ENCODE measurements at regions not wholly inside any gene's neighbourhood (a gene's known extent, or its start where the extent isn't known, plus 50 kb on each side); places are given as distances from the start of the nearest gene placed in this dataset.
"Not testable (repeated sequence)": the region's sequence is repeated elsewhere in the genome, so short reads cannot be mapped to it uniquely, and the experiment has no call there.

DNA sequence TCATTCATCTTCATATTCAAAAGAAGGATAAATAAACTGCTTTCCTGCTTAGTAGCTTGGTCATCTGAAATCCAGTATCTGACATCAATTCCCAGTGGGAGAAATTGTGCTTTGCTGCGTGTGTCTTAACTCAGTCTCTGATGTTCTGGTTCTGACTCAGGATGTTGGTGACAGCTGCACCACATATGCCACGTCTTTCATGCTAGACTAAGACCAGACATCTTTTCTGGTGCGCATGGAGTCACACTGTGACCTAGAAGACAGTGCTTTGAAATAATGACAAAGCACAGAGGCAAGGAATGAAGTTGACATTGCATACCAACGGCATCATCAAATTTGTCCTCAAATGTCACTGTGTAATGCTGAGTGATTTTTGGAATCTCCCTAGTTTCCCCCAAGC is 308.8 kb upstream of the PLGLB1 start:
- POLR2A ChIA-PET; H3K27ac ChIP-seq; H3K4me3 ChIP-seq; DNase-seq (ENCODE audit: low read depth in 1 of 2, low spot score in 1 of 2); H3K9me3 ChIP-seq; CTCF ChIA-PET; H3K4me2 ChIP-seq; ATAC-seq; H3K4me1 ChIP-seq; FAIRE-seq: not testable (repeated sequence)
- 44% methylated on average over 1 of the region's 4 CpGs for WGBS (ENCODE audit: missing lambda C conversion rate)

- WGBS (ENCODE audit: missing lambda C conversion rate) = 92% methylated on average over 3 of the region's 6 CpGs
- peak; percentile 24 to 54; a peak in 1 of 6 replicates for ATAC-seq
- H3K9me3 ChIP-seq; H3K4me1 ChIP-seq; H3K27ac ChIP-seq; POLR2A ChIA-PET; H3K4me3 ChIP-seq; DNase-seq (ENCODE audit: low read depth in 1 of 2, low spot score in 1 of 2); FAIRE-seq; H3K4me2 ChIP-seq; CTCF ChIA-PET: not testable (repeated sequence)
Observed at GRCh38 chr2:87331940-87332583, 310.4 kb upstream of the PLGLB1 start.

DNA sequence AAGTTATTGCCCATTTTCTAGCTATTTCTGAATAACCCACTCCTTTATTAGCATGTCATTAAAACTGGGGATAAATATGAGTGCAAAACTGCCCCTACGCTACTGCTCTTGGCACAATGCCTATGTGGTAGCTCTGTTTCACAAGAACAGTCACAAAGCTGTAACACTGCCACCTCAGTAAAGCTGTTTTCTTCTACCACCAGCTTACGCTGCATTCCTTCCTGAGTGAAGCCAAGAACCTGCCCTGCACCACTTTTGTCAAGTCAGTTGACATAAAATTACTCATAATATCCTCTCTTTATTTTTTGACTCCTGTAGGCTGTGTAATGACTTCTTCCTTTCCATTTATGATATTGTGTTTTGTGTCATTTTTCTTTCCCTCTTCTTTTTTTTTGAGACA is 313.2 kb upstream of the PLGLB1 start:
- CTCF ChIA-PET; H3K4me3 ChIP-seq; H3K27ac ChIP-seq; H3K9me3 ChIP-seq; H3K4me1 ChIP-seq; ATAC-seq; DNase-seq (ENCODE audit: low read depth in 1 of 2, low spot score in 1 of 2); H3K4me2 ChIP-seq; POLR2A ChIA-PET; FAIRE-seq: not testable (repeated sequence)
- 88% methylated on average over 2 of the region's 2 CpGs for WGBS (ENCODE audit: missing lambda C conversion rate)

DNA sequence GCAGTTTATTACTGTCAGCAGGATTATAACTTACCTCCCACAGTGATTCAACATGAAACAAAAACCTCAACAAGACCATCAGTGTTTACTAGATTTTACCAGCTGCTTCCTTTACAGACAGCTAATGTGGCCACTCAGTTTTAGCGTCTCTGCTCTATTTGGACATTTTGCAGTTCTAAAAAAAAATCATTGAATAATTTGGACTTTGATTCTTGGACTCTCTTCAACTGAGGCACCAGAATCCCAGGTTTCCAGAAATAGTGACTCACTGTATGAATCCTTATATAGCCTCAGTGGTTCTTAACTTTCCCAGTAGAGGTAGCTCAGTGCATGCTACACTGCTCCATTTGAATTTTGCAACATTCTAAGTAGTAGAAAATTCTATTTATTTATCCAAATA is 317.4 kb upstream of the PLGLB1 start:
- WGBS (ENCODE audit: missing lambda C conversion rate) = 3% methylated on average over 1 of the region's 1 CpG
- H3K4me1 ChIP-seq; POLR2A ChIA-PET; H3K9me3 ChIP-seq; DNase-seq (ENCODE audit: low read depth in 1 of 2, low spot score in 1 of 2); H3K4me3 ChIP-seq; H3K27ac ChIP-seq; CTCF ChIA-PET; FAIRE-seq: not testable (repeated sequence)
- peak; percentile 56 to 76; a peak in 4 of 6 replicates for ATAC-seq
- H3K4me2 ChIP-seq = 0 out of 3 replicates have a peak overlapping the region, but pooled peaks have one; percentile 12

DNA sequence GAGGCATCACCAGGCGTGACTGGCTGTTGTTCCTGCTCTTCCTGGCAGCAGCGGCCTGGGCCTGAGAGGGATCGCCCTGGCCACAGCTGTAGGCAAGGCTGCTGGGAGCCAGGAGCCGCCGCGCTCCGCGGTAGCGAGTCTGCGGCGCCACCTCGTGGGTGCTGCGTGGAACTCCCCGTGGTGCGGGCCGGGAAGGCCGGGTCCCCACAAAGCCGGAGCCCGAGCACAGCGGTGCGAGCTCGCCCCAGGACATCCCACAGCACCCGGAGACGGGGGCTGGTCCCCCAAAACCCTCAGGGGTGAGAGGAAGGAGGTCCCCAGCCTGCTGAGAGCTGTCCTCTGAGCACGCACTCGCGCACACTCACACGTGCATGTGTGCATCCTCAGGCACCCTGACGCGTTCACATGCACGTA is 320.0 kb upstream of the PLGLB1 start:
- peak; percentile 44 to 90; a peak in 4 of 6 replicates for ATAC-seq
- H3K4me3 ChIP-seq, CTCF ChIA-PET, H3K9me3 ChIP-seq, H3K4me1 ChIP-seq, FAIRE-seq, POLR2A ChIA-PET: not testable (repeated sequence)
- DNase-seq (ENCODE audit: low read depth in 1 of 2, low spot score in 1 of 2) = peak in 1 of 2 experiments; percentile 68
- peak overlapping the region; percentile 46 to 76; a peak in 5 of 6 replicates for H3K27ac ChIP-seq
- TF ChIP-seq SMC3 (IDR thresholded peaks at IDR 0.05) (peak; percentile 91), RAD21 (conservative IDR thresholded peaks at IDR 0.05 in 1 of 2, IDR thresholded peaks at IDR 0.05 in 1 of 2) (peak; percentile 69 to 87), CTCF (IDR thresholded peaks at IDR 0.05) (peak; percentile 65)
- H3K4me2 ChIP-seq = peak overlapping the region; percentile 68
- WGBS (ENCODE audit: missing lambda C conversion rate) = 30% methylated on average over 20 of the region's 31 CpGs

DNA sequence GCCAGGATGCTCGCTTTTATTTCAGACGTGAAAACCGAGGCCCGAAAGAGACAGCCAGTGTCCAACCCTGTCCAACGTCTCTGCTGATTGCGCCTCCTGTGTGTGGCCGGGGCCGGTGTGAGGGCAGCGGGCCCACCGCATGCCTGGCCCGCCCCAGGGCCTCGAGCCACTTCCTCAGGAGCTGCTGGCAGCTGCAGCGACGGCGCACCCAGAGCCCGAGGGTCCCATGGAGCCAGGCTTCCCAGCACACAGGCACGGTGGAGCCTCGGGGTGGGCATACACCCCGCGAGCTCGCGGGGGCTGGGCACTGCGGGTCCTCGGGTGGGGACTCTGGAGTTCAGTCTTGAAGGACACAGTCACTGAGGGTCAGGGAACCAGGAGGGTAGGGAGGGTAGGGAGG is 320.5 kb upstream of the PLGLB1 start:
- WGBS (ENCODE audit: missing lambda C conversion rate) = 85% methylated on average over 7 of the region's 24 CpGs
- DNase-seq (ENCODE audit: low read depth in 1 of 2, low spot score in 1 of 2); POLR2A ChIA-PET; FAIRE-seq; H3K9me3 ChIP-seq; ATAC-seq; H3K4me1 ChIP-seq; CTCF ChIA-PET; H3K4me3 ChIP-seq: not testable (repeated sequence)
- Histone ChIP-seq H3K27ac (peak overlapping the region in 1 of 2 experiments; percentile 76; a peak in 2 of 6 replicates), H3K4me2 (peak overlapping the region; percentile 68; the same call in 1 of the 3 replicates)

DNA sequence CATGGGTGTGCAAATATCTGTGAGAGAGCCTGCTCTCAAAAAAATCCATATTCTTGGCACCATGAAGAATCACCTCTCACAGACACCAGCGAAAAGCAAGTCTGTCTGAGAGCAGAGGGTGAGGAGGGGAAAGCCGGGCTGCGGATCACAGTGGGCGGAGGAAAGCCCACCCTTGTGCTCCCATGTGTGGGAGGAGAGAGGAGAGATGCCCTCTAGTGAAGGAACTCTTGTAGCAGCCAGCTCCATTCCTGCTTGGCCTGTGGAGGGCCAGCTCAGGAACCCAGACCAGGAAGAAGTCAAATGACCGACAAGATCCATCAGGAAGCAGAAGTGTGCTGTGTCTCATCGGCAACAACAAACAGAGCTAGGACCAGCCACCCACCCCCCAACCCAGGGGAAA is 321.7 kb upstream of the PLGLB1 start:
- 58% methylated on average over 6 of the region's 6 CpGs for WGBS (ENCODE audit: missing lambda C conversion rate)
- POLR2A ChIA-PET, ATAC-seq, H3K4me1 ChIP-seq, CTCF ChIA-PET, H3K9me3 ChIP-seq, FAIRE-seq, H3K4me3 ChIP-seq, H3K4me2 ChIP-seq: not testable (repeated sequence)
- TF ChIP-seq RAD21 (conservative IDR thresholded peaks at IDR 0.05 in 1 of 2, IDR thresholded peaks at IDR 0.05 in 1 of 2) = 0 out of 5 replicates have a peak, but pooled peaks of 1 of the 2 experiments have one; percentile 8
- DNase-seq (ENCODE audit: low read depth in 1 of 2, low spot score in 1 of 2) = peak in 1 of 2 experiments; percentile 32
- peak overlapping the region in 1 of 2 experiments; percentile 52; a peak in 1 of 6 replicates for H3K27ac ChIP-seq

DNA sequence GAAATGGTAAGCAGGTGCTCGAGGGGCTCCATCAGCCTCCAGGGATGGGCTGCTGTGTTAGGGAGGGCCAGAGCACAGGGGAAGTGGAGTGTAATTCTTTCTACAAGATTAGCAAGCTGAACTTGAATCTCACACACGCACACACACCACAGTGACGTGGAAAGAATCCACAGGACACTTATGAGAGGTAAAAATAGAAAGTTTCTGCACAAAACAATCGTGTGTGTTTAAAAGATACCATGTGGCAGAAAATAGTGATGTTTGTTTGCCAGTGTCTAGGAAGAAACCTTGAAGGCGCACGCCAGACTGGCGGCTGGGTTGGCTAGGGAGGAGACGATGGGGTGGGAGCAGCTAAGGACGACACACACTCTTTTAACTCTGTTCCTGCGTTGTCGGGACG is 323.6 kb upstream of the PLGLB1 start:
- POLR2A ChIA-PET; FAIRE-seq; H3K9me3 ChIP-seq; DNase-seq (ENCODE audit: low read depth in 1 of 2, low spot score in 1 of 2); CTCF ChIA-PET; H3K4me2 ChIP-seq; H3K4me1 ChIP-seq; H3K4me3 ChIP-seq; ATAC-seq; H3K27ac ChIP-seq: not testable (repeated sequence)
- WGBS (ENCODE audit: missing lambda C conversion rate) = 81% methylated on average over 11 of the region's 12 CpGs

- H3K9me3 ChIP-seq; H3K4me1 ChIP-seq; POLR2A ChIA-PET; H3K27ac ChIP-seq; H3K4me3 ChIP-seq; DNase-seq (ENCODE audit: low read depth in 1 of 2, low spot score in 1 of 2); H3K4me2 ChIP-seq; CTCF ChIA-PET; FAIRE-seq; ATAC-seq: not testable (repeated sequence)
- 82% methylated on average over 27 of the region's 56 CpGs for WGBS (ENCODE audit: missing lambda C conversion rate)
Observed at GRCh38 chr2:87348556-87348955, 326.9 kb upstream of the PLGLB1 start.

DNA sequence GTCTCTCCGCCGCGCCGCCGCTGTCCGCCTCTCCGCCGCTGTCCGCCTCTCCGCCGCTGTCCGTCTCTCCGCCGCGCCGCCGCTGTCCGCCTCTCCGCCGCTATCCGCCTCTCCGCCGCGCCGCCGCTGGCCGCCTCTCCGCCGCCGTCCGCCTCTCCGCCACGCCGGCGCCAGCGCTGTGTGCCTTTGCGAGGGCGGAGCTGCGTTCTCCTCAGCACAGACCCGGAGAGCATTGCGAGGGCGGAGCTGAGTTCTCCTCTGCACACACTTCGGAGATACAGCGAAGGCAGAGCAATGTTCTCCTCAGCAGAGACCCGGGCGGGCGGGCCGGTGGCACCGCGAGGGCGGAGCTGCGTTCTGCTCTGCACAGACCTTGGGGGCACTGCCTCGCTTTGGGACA is 327.4 kb upstream of the PLGLB1 start:
- FAIRE-seq; DNase-seq (ENCODE audit: low read depth in 1 of 2, low spot score in 1 of 2); H3K4me2 ChIP-seq; H3K4me3 ChIP-seq; H3K27ac ChIP-seq; POLR2A ChIA-PET; H3K4me1 ChIP-seq; ATAC-seq; CTCF ChIA-PET; H3K9me3 ChIP-seq: not testable (repeated sequence)
- WGBS (ENCODE audit: missing lambda C conversion rate) = 92% methylated on average over 31 of the region's 53 CpGs
